Heart right ventricle (tissue), 16 donors: ENCODE measurements at regions not wholly inside any gene's neighbourhood (a gene's known extent, or its start where the extent isn't known, plus 50 kb on each side); places are given as distances from the start of the nearest gene placed in this dataset.

Source experiments
- ATAC-seq, 8 donors: fragments of 200-7000 bp; cut with Tn5 transposase; one replicate each; pipeline ENCODE4 v1.9.1; 2020; ENCODE audit warnings: mild to moderate bottlenecking in 8 of 8, moderate library complexity in 8 of 8, moderate number of reproducible peaks in 1 of 8
- DNase-seq, 2 donors: peaks; one replicate each; pipeline ENCODE4 v3.0.0-alpha.2; 2020
- H3K27ac ChIP-seq, 10 donors: fragments of 200-600 bp; sonication (generic) in 2 of 10; one replicate each; pipeline versions ENCODE4 v1.5.0 to v1.8.0; 2020 to 2022; ENCODE audit warnings: mild to moderate bottlenecking in 3 of 10
- H3K27me3 ChIP-seq, 7 donors: fragments of 200-600 bp; one replicate each; pipeline ENCODE4 v1.8.0; 2021 to 2022; ENCODE audit warnings: mild to moderate bottlenecking in 2 of 7
- H3K36me3 ChIP-seq, 9 donors: fragments of 200-600 bp; sonication (generic) in 1 of 9; one replicate each; pipeline versions ENCODE4 v1.5.0 to v1.8.0; 2020 to 2022; ENCODE audit warnings: mild to moderate bottlenecking in 2 of 9
- H3K4me1 ChIP-seq, 9 donors: fragments of 200-600 bp; sonication (generic) in 1 of 9; one replicate each; pipeline versions ENCODE4 v1.5.0 to v1.8.0; 2020 to 2022; ENCODE audit warnings: mild to moderate bottlenecking in 4 of 9
- H3K4me3 ChIP-seq, 10 donors: fragments of 200-600 bp; sonication (generic) in 2 of 10; one replicate each; pipeline versions ENCODE4 v1.5.0 to v1.8.0; 2020 to 2022; ENCODE audit warnings: mild to moderate bottlenecking in 7 of 10, moderate library complexity in 2 of 10
- H3K9me3 ChIP-seq, 11 donors: fragments of 200-600 bp in 10 of 11; sonication (generic) in 2 of 11; one replicate each; pipeline versions ENCODE4 v1.5.0 to v1.8.0; 2013 to 2022; ENCODE audit warnings: mild to moderate bottlenecking in 2 of 11, control low read depth in 1 of 11, moderate library complexity in 1 of 11
- whole genome bisulfite sequencing, 2 donors: extraction: QIAGEN DNeasy Blood & Tissue Kit; methylation state at CpG; one replicate each; pipeline ENCODE4 v1.1.7; 2013; ENCODE audit warnings: inconsistent platforms in 1 of 2; 5-methylcytosine and 5-hydroxymethylcytosine counted together
- intact Hi-C, 10 donors: fragments of 100-400 bp; cut with DNase I; formaldehyde crosslinking; loops; one replicate each; pipeline versions ENCODE4 v1.11.1 to v1.14.2; 2022
- TF ChIP-seq, protein P1 (sequence below), 9 donors: fragments of 200-600 bp; sonication (generic) in 2 of 9; IDR thresholded peaks; one replicate each; pipeline versions ENCODE4 v1.5.0 to v1.8.0; 2021 to 2022; ENCODE audit warnings: antibody characterized with exemption in 9 of 9, mild to moderate bottlenecking in 5 of 9, moderate library complexity in 1 of 9
- donor health status: Arrhythmogenic right ventricular cardiomyopathy.
- donor health status: ischemic (EF 13 %, LVEDD 7.1; RV severe dilation, severe dysfunction).
- donor health status: healthy with polysubstance abuse.
- donor health status: DM: no; HTN: yes; CAD: no.
- donor health status: DM: no; HTN: no; CAD: no.
- donor health status: ischemic (EF 25% LVEDD 6.9; RV normal size, moderate dysfunction).
- donor health status: ischemic (EF 25% LVEDD 5.7; RV mildly dilated, moderate dysfunction).
- donor health status: healthy.
- donor health status: DM: yes; HTN: yes; CAD: no.
- donor health status: Ischemic cardiomyopathy.
- donor health status: ischemic (EF 35%, LVEDD 5.7; RV mildly dilated, moderate dysfunction).
- donor health status: nonischemic (EF 11% LVEDD 7.7; RV severe dilation, severe dysfunction).
- donor health status: DM: yes; HTN: yes; CAD: no.
- donor health status: PGD.
- donor health status: ischemic (EF 29% LVEDD 5.4; RV normal size, mild dysfunction).
- donor health status: nonischemic (EF 23%, LVEDD 6.1; RV moderate dilation, normal function).

GRCh38 chr6:44702292-44702691 is 314.8 kb downstream of the CDC5L start:
- DNase-seq: no peak
- H3K27me3 ChIP-seq: peaks cover 0 to 4% (median 0%) of the 10 kb centered on the region in 7 donors
- TF ChIP-seq, protein P1, sequence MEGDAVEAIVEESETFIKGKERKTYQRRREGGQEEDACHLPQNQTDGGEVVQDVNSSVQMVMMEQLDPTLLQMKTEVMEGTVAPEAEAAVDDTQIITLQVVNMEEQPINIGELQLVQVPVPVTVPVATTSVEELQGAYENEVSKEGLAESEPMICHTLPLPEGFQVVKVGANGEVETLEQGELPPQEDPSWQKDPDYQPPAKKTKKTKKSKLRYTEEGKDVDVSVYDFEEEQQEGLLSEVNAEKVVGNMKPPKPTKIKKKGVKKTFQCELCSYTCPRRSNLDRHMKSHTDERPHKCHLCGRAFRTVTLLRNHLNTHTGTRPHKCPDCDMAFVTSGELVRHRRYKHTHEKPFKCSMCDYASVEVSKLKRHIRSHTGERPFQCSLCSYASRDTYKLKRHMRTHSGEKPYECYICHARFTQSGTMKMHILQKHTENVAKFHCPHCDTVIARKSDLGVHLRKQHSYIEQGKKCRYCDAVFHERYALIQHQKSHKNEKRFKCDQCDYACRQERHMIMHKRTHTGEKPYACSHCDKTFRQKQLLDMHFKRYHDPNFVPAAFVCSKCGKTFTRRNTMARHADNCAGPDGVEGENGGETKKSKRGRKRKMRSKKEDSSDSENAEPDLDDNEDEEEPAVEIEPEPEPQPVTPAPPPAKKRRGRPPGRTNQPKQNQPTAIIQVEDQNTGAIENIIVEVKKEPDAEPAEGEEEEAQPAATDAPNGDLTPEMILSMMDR (IDR thresholded peaks at IDR 0.05): no peak
- H3K9me3 ChIP-seq: no peaks in the 10 kb centered on the region
- no peak overlapping the region for H3K4me3 ChIP-seq
- peak overlapping the region in 3 of 10 donors; percentile 20 to 56 (median 41) for H3K27ac ChIP-seq
- H3K4me1 ChIP-seq: peaks cover 0 to 15% (median 4%) of the 10 kb centered on the region in 9 donors
- intact Hi-C loops: no loop called here
- peak in 1 of 8 donors; percentile 9 for ATAC-seq
- H3K36me3 ChIP-seq: no peaks in the 10 kb centered on the region

DNA sequence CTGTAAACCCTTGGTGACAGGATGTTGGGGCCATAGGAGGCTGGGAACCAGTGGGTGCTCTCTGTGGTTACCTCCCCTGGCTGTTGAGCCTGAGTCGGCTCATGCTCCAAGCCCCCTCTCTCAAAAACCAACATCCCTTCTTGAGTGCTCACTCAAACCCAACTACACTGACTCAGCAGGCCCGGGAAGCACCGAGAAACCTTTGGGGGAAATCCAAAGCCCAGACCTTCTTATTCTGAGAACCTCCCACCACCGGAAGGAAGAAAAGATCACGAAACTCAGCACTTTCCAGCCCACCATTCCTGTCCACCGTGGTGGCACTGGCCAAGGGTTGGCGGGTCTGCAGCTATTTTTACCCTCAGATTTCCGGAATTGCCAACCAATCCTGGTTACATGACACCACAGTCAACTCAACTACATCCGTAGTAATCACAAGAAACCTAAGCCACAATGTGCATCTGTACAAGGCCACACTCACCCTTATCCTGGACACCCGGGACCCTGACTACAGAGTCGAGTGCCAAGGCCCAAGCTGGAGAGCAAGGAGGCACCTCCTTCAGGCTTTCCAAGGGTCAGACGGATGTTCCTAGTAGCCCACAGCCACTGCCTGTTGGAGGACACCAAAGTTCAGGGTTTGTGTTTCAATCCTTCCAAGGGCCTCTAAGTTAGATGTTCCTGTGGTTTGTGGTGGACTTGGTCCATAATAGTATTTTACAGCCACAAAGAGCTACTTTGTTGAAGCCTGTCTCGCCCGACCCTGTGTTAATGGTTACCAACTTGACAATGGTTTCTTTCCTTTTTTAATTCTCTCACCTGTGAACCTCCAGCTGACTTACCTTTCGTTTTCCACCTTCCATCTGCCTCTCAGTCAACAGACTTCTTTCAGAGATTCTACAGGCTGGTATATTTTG is 317.0 kb downstream of the CDC5L start:
- Histone ChIP-seq H3K4me3 (no peak overlapping the region), H3K27me3 (peaks cover 0 to 4% (median 0%) of the 10 kb centered on the region in 7 donors), H3K4me1 (peaks cover 0 to 4% (median 0%) of the 10 kb centered on the region in 9 donors), H3K36me3 (no peaks in the 10 kb centered on the region), H3K27ac (no peak overlapping the region), H3K9me3 (no peaks in the 10 kb centered on the region)
- WGBS, 2 donors: 91% methylated on average over 15 of the region's 15 CpGs
- intact Hi-C loops: no loop called here
- TF ChIP-seq, protein P1 (IDR thresholded peaks at IDR 0.05): no peak
- DNase-seq: no peak
- ATAC-seq: no peak

GRCh38 chr6:44705596-44705995 is 318.1 kb downstream of the CDC5L start:
- intact Hi-C loops: no loop called here
- Histone ChIP-seq H3K27ac (no peak overlapping the region), H3K36me3 (no peaks in the 10 kb centered on the region), H3K4me3 (no peak overlapping the region), H3K4me1 (peaks cover 0 to 4% (median 0%) of the 10 kb centered on the region in 9 donors), H3K9me3 (no peaks in the 10 kb centered on the region), H3K27me3 (peaks cover 0 to 4% (median 0%) of the 10 kb centered on the region in 7 donors)
- no peak for ATAC-seq
- DNase-seq: no peak
- 88 to 90% methylated on average over 4 of the region's 4 CpGs for WGBS, 2 donors
- TF ChIP-seq, protein P1 (IDR thresholded peaks at IDR 0.05): no peak

GRCh38 chr6:44706011-44706410 is 318.5 kb downstream of the CDC5L start:
- Histone ChIP-seq H3K27ac (no peak overlapping the region), H3K4me1 (peaks cover 0 to 4% (median 0%) of the 10 kb centered on the region in 9 donors), H3K9me3 (no peaks in the 10 kb centered on the region), H3K36me3 (no peaks in the 10 kb centered on the region), H3K4me3 (no peak overlapping the region), H3K27me3 (peaks cover 0 to 4% (median 0%) of the 10 kb centered on the region in 7 donors)
- intact Hi-C loops: no loop called here
- WGBS, 2 donors: 84 to 91% methylated on average over 5 of the region's 5 CpGs
- TF ChIP-seq, protein P1 (IDR thresholded peaks at IDR 0.05): no peak
- ATAC-seq (no peak), DNase-seq (no peak)
